DMS114 treated with DMSO at 0.1 percent for 48 hours (cell line): ENCODE measurements at regions not wholly inside any gene's neighbourhood (a gene's known extent, or its start where the extent isn't known, plus 50 kb on each side); places are given as distances from the start of the nearest gene placed in this dataset.

Experiments used
- DNase-seq: peaks from one replicate; lab custom pipeline; 2025; ENCODE audit not compliant: unreplicated experiment; lab: John Stamatoyannopoulos, UW

GRCh38 chr5:6831678-6832671, 118.7 kb downstream of the TENT4A start:
- DNase-seq, result no peak

GRCh38 chr5:6832994-6833393, 119.8 kb downstream of the TENT4A start:
- DNase-seq, result no peak

- DNase-seq, result no peak
Measured at GRCh38 chr5:6833406-6833805, 120.2 kb downstream of the TENT4A start.

GRCh38 chr5:6837095-6837494, 123.9 kb downstream of the TENT4A start:
- DNase-seq, result no peak

GRCh38 chr5:6837519-6838110, 124.4 kb downstream of the TENT4A start:
- no peak for DNase-seq

- DNase-seq, result no peak
Measured at GRCh38 chr5:6838736-6839135, 125.5 kb downstream of the TENT4A start.

- DNase-seq, result no peak
Measured at GRCh38 chr5:6840136-6840793, 127.0 kb downstream of the TENT4A start.

GRCh38 chr5:6843335-6843734, 130.1 kb downstream of the TENT4A start:
- no peak for DNase-seq

- no peak for DNase-seq
Measured at GRCh38 chr5:6843821-6844220, 130.6 kb downstream of the TENT4A start.

- DNase-seq, result no peak
Measured at GRCh38 chr5:6845856-6846255, 132.6 kb downstream of the TENT4A start.

- DNase-seq, result no peak
Measured at GRCh38 chr5:6847870-6848269, 134.6 kb downstream of the TENT4A start.

- DNase-seq, result no peak
Measured at GRCh38 chr5:6849316-6850105, 136.3 kb downstream of the TENT4A start.

- DNase-seq, result no peak
Measured at GRCh38 chr5:6850106-6850432, 136.8 kb downstream of the TENT4A start.

- no peak for DNase-seq
Measured at GRCh38 chr5:6856653-6857052, 143.4 kb downstream of the TENT4A start.

- no peak for DNase-seq
Measured at GRCh38 chr5:6858419-6858818, 145.2 kb downstream of the TENT4A start.

- no peak for DNase-seq
Measured at GRCh38 chr5:6859023-6859422, 145.8 kb downstream of the TENT4A start.

- DNase-seq, result no peak
Measured at GRCh38 chr5:6859951-6860638, 146.9 kb downstream of the TENT4A start.

- DNase-seq, result no peak
Measured at GRCh38 chr5:6861036-6861435, 147.8 kb downstream of the TENT4A start.

- no peak for DNase-seq
Measured at GRCh38 chr5:6861667-6862066, 148.4 kb downstream of the TENT4A start.

- DNase-seq, result no peak
Measured at GRCh38 chr5:6862306-6862705, 149.1 kb downstream of the TENT4A start.

GRCh38 chr5:6867712-6868111, 154.5 kb downstream of the TENT4A start:
- no peak for DNase-seq
